T-cell (primary cell): ENCODE measurements at regions not wholly inside any gene's neighbourhood (a gene's known extent, or its start where the extent isn't known, plus 50 kb on each side); places are given as distances from the start of the nearest gene placed in this dataset.

Experiments
- ATAC-seq, 4 experiments: fragments of 200-7000 bp in 3 of 4; fragments of 150-1000 bp in 1 of 4; cut with Tn5 transposase; replicated peaks in 1 of 4; 1 replicate in 3 of 4; 2 replicates in 1 of 4; pipeline ENCODE4 v1.10.0; 2021; ENCODE audit warnings: moderate library complexity in 3 of 4, mild to moderate bottlenecking in 2 of 4, moderate number of reproducible peaks in 1 of 4
- CTCF ChIA-PET, 2 donors: fragments of 300-600 bp; sonication (Branson Sonifier 250); formaldehyde crosslinking; loops; one replicate each; lab custom pipeline; 2022; ENCODE audit warnings: antibody characterized with exemption in 2 of 2; lab: Charles Lee
- POLR2A ChIA-PET, 2 donors: fragments of 300-600 bp; sonication (Branson Sonifier 250); formaldehyde crosslinking; loops; one replicate each; lab custom pipeline; 2022; ENCODE audit warnings: antibody characterized with exemption in 2 of 2; lab: Charles Lee
- DNase-seq, 35 experiments: peaks; one replicate each; pipeline versions ENCODE4 v3.0.0 to v3.0.0-alpha.2; 2013 to 2023
- H3K27ac ChIP-seq: one replicate; pipeline ENCODE4 v1.5.1; 2013; ENCODE audit warnings: low read length
- H3K27me3 ChIP-seq, 2 experiments: replicated peaks in 1 of 2; 1 replicate in 1 of 2; 2 replicates in 1 of 2; pipeline versions ENCODE4 v1.6.1 to v1.7.0; 2013; ENCODE audit warnings: low read length in 1 of 2, mixed read lengths in 1 of 2; ENCODE audit not compliant: control insufficient read depth in 2 of 2, insufficient read depth in 2 of 2; ENCODE audit errors: extremely low read depth in 1 of 2
- H3K36me3 ChIP-seq, 2 donors: 1 replicate in 1 of 2; 2 replicates in 1 of 2; pipeline versions ENCODE4 v1.6.1 to v1.7.0; 2013; ENCODE audit warnings: low read length in 1 of 2; ENCODE audit not compliant: control insufficient read depth in 2 of 2, insufficient read depth in 1 of 2; ENCODE audit errors: extremely low read depth in 1 of 2
- H3K4me1 ChIP-seq, 2 experiments: 1 replicate in 1 of 2; 2 replicates in 1 of 2; pipeline versions ENCODE4 v1.6.1 to v1.7.0; 2013; ENCODE audit warnings: low read length in 2 of 2, mixed read lengths in 1 of 2; ENCODE audit not compliant: insufficient read depth in 2 of 2, control insufficient read depth in 1 of 2; ENCODE audit errors: extremely low read depth in 1 of 2
- H3K4me3 ChIP-seq, 2 donors: 1 replicate in 1 of 2; 2 replicates in 1 of 2; pipeline versions ENCODE4 v1.5.1 to v1.7.0; 2013; ENCODE audit warnings: mild to moderate bottlenecking in 2 of 2, low read length in 1 of 2, moderate library complexity in 1 of 2; ENCODE audit not compliant: control insufficient read depth in 1 of 2; ENCODE audit errors: extremely low read depth in 1 of 2
- H3K9me3 ChIP-seq: 2 replicates; pipeline ENCODE4 v1.7.0; 2013
- H3K27ac Mint-ChIP-seq, 2 donors: one replicate each; pipeline ENCODE4 v1.8.0; 2020 to 2021; ENCODE audit warnings: mild to moderate bottlenecking in 2 of 2, mixed read lengths in 2 of 2
- H3K27me3 Mint-ChIP-seq, 2 donors: one replicate each; pipeline ENCODE4 v1.8.0; 2021 to 2022; ENCODE audit warnings: mixed read lengths in 2 of 2
- H3K36me3 Mint-ChIP-seq: one replicate; pipeline ENCODE4 v1.8.0; 2021; ENCODE audit warnings: mixed read lengths
- H3K4me1 Mint-ChIP-seq, 3 donors: one replicate each; pipeline ENCODE4 v1.8.0; 2020 to 2022; ENCODE audit warnings: mixed read lengths in 3 of 3, mild to moderate bottlenecking in 1 of 3
- H3K4me3 Mint-ChIP-seq, 3 donors: one replicate each; pipeline ENCODE4 v1.8.0; 2020 to 2022; ENCODE audit warnings: mild to moderate bottlenecking in 3 of 3, mixed read lengths in 3 of 3, moderate library complexity in 3 of 3
- H3K9me3 Mint-ChIP-seq, 3 donors: one replicate each; pipeline ENCODE4 v1.8.0; 2020 to 2022; ENCODE audit warnings: mixed read lengths in 3 of 3
- WGBS: methylation state at CpG from one replicate; pipeline ENCODE4 v1.1.5; 2013; ENCODE audit warnings: missing lambda C conversion rate; ENCODE audit not compliant: insufficient coverage; 5-methylcytosine and 5-hydroxymethylcytosine counted together

DNA sequence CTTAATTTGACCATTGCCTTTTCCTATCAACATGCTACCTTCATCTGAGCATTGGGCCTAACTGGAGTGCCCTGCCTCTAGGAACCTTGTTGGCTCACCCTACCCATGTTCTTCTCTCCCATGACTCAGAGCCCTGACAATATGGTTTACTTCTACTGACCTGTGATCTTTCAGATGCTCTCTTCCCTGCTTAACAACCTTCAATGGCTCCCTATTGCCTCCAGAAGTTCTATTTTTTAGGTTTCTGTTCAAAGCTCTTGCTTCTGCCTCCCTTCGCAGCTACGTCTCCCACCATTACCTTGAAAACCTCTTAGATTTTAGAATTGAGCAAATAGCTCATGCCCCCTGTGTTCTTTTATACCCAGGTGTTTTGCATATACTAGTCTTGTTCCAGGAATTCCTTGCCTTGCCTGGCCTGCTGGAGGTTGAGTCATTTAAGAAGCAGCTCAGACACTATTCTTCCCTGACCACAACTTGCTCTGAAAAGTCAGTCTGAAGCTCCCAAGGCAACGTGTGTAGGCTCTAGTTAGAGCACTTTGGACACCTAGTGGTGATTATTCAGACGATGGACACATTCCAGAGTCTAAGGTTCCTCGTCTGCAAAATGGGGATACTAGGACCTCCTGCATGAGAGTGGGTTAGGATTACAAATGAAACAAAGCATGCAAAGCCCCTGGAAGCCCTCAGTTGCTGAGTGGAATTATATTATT lies 64.4 kb upstream of the EMX2 start:
- Mint-ChIP-seq H3K9me3 (no peaks in the 10 kb centered on the region), H3K36me3 (no peaks in the 10 kb centered on the region), H3K4me3 (no peak overlapping the region), H3K27me3 (peaks cover 17 to 33% of the 10 kb centered on the region in 2 donors), H3K4me1 (no peaks in the 10 kb centered on the region), H3K27ac (no peak overlapping the region)
- no peaks in the 10 kb centered on the region for H3K4me1 ChIP-seq
- H3K36me3 ChIP-seq = no peaks in the 10 kb centered on the region
- no peak overlapping the region for H3K4me3 ChIP-seq
- no peaks in the 10 kb centered on the region for H3K9me3 ChIP-seq
- DNase-seq (no peak), ATAC-seq (no peak)
- no peak overlapping the region for H3K27ac ChIP-seq
- ChIA-PET POLR2A (no interaction called here), CTCF (no interaction called here)
- H3K27me3 ChIP-seq = peaks cover 0 to 26% of the 10 kb centered on the region in 2 experiments
- 53% methylated on average over 5 of the region's 5 CpGs for WGBS

DNA sequence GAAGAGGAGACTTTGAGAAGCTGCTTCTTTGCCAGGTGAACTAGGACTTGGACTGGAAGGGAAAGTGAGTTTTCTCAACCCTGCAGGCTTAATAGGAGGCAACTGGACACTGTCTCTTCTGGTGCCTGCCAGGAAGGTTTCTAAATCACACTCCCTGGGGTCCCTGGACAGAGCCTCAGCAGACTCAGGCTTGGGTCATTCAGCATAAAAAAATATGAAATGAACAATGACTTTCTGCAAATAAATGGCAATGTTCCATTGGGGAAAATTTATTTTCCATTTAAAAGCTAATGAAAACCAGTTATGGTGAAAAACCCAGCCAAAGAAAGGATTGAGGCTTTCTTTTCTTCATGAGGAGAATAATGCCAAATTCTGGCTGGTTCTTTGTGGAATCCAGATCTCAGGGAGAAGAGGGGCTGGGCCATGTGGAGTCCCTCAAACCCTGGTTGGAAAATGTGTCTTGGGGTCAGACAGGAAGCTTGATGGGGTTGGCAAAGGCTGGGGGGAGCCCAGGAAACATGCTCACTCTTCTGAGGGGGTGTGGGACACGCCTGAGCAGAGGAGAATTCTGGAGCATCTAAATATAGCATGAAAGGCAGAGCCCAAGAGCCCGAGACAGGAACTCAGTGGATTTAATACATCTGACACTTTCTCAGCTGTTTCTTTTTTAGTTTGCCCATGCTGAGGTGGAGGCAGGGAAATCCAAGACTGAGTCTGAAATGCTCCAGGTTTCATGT lies 65.2 kb upstream of the EMX2 start:
- H3K4me3 ChIP-seq = no peak overlapping the region
- H3K4me1 Mint-ChIP-seq = no peaks in the 10 kb centered on the region
- no peaks in the 10 kb centered on the region for H3K36me3 Mint-ChIP-seq
- H3K4me1 ChIP-seq = no peaks in the 10 kb centered on the region
- no peaks in the 10 kb centered on the region for H3K9me3 ChIP-seq
- no peak overlapping the region for H3K4me3 Mint-ChIP-seq
- WGBS = 10% methylated on average over 1 of the region's 2 CpGs
- DNase-seq (no peak), ATAC-seq (no peak)
- H3K36me3 ChIP-seq = no peaks in the 10 kb centered on the region
- peaks cover 17 to 29% of the 10 kb centered on the region in 2 donors for H3K27me3 Mint-ChIP-seq
- no peak overlapping the region for H3K27ac Mint-ChIP-seq
- H3K27me3 ChIP-seq = peaks cover 0 to 26% of the 10 kb centered on the region in 2 experiments
- H3K27ac ChIP-seq = no peak overlapping the region
- POLR2A ChIA-PET = no interaction called here
- H3K9me3 Mint-ChIP-seq = no peaks in the 10 kb centered on the region
- CTCF ChIA-PET = no interaction called here

DNA sequence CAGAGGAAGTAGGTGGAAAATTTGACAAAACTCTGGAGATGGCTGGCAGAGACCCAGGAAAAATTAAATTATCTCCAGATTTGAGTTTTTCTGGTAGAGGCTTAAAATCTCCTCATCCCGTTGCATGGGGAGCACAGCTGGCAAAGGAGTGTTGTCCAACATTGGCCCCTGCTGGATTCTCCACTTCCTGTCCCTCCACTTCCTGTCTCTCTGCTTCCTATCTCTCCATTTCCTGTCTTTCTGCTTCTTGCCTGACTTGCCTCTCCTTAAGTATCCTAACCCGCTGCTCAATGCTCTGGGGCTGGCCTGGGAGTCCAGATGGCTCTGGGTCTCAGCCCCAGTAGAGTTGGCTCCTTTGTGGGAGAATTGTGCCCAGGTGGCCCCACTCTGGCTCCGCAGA lies 65.8 kb upstream of the EMX2 start:
- Histone ChIP-seq H3K4me1 (no peaks in the 10 kb centered on the region), H3K4me3 (no peak overlapping the region), H3K9me3 (no peaks in the 10 kb centered on the region), H3K27me3 (peaks cover 0 to 30% of the 10 kb centered on the region in 2 experiments), H3K36me3 (no peaks in the 10 kb centered on the region), H3K27ac (no peak overlapping the region)
- DNase-seq = no peak
- Mint-ChIP-seq H3K27me3 (peaks cover 19 to 32% of the 10 kb centered on the region in 2 donors), H3K27ac (no peak overlapping the region), H3K36me3 (no peaks in the 10 kb centered on the region), H3K4me1 (no peaks in the 10 kb centered on the region), H3K4me3 (no peak overlapping the region), H3K9me3 (no peaks in the 10 kb centered on the region)
- POLR2A ChIA-PET = no interaction called here
- ATAC-seq = no peak
- CTCF ChIA-PET = no interaction called here
- WGBS = 80% methylated on average over 1 of the region's 3 CpGs

DNA sequence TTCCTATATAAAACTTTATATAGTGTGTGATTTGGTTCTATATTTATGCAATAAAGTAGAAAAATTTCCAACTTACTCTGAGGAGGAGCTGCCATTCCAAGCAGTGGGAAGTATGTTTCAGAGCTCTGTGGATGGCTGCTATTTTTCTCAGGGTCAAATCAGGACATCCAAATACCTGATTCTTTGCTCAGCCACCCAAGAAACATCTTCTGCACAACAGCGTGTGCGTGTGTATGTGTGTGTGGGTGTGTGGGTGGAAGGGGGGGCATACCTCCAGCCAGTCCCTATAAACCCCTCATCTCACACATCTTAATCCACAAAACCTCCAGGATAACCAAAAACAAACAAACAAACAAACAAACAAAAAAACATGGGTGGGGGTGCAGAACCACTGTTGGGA lies 66.3 kb upstream of the EMX2 start:
- Histone ChIP-seq H3K27me3 (peaks cover 0 to 30% of the 10 kb centered on the region in 2 experiments), H3K36me3 (no peaks in the 10 kb centered on the region), H3K9me3 (no peaks in the 10 kb centered on the region), H3K4me1 (no peaks in the 10 kb centered on the region), H3K27ac (no peak overlapping the region), H3K4me3 (no peak overlapping the region)
- Mint-ChIP-seq H3K9me3 (no peaks in the 10 kb centered on the region), H3K36me3 (no peaks in the 10 kb centered on the region), H3K27me3 (peaks cover 23 to 31% of the 10 kb centered on the region in 2 donors), H3K4me3 (no peak overlapping the region), H3K4me1 (no peaks in the 10 kb centered on the region), H3K27ac (no peak overlapping the region)
- ATAC-seq = no peak
- DNase-seq = no peak
- no CpG with 5 or more reads among the region's 2 CpGs for WGBS
- ChIA-PET POLR2A (no interaction called here), CTCF (no interaction called here)

DNA sequence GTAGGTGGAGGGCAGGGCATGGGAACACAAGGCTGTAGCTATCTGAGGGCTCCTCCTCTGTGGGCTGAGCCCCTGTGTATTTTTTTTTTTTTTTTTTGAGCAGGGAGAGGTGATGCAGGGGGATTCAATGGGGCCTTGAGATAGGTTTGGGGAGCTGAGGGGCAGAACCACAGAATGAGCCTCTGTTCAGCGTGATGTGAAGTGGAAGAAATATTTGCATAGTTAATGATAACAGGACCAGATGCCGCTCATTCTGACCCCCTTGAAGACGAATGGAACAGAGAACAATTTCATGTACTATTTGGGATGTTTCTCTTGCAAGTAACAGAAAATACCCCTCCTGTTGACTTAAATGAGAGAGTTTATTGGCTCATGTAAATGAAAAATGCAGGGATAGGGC lies 69.7 kb upstream of the EMX2 start:
- no peak for ATAC-seq
- WGBS = 100% methylated on average over 1 of the region's 3 CpGs

DNA sequence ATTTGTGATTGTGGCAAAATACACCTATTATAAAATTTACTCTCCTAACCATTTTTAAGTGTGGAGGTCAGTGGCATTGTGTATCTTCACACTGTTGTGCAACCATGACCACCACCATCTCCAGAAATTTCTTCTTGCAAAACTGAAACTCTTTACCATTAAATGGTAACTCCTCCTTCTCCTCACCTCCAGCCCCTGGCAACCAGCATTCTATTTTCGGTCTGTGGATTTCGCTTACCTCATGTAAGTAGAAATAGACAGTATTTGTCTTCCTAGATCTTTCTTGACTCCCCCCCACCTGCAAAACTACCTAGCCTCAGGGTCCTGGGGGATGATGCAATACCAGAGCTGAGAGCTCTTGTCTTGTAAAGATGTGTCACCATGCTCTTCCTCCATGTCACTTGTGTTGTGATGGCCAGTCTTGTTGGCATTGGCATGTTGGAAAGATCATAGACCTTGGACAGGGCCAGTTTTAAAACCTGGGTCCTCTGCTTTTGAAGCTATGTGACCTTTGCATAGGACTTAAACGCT lies 71.1 kb upstream of the EMX2 start:
- no peaks in the 10 kb centered on the region for H3K4me1 Mint-ChIP-seq
- Histone ChIP-seq H3K36me3 (no peaks in the 10 kb centered on the region), H3K4me1 (no peaks in the 10 kb centered on the region), H3K9me3 (no peaks in the 10 kb centered on the region), H3K27me3 (peaks cover 0 to 11% of the 10 kb centered on the region in 2 experiments), H3K4me3 (no peak overlapping the region), H3K27ac (no peak overlapping the region)
- ATAC-seq (no peak), DNase-seq (no peak)
- H3K4me3 Mint-ChIP-seq = no peak overlapping the region
- peaks cover 12 to 14% of the 10 kb centered on the region in 2 donors for H3K27me3 Mint-ChIP-seq
- no peak overlapping the region for H3K27ac Mint-ChIP-seq
- no CpG with 5 or more reads among the region's 3 CpGs for WGBS
- no peaks in the 10 kb centered on the region for H3K36me3 Mint-ChIP-seq
- POLR2A ChIA-PET = no interaction called here
- H3K9me3 Mint-ChIP-seq = no peaks in the 10 kb centered on the region
- CTCF ChIA-PET = no interaction called here

More for the DNA sequence above, 69.7 kb upstream of the EMX2 start:
- Histone ChIP-seq H3K27ac (no peak overlapping the region), H3K9me3 (no peaks in the 10 kb centered on the region), H3K27me3 (peaks cover 0 to 13% of the 10 kb centered on the region in 2 experiments), H3K36me3 (no peaks in the 10 kb centered on the region), H3K4me1 (no peaks in the 10 kb centered on the region), H3K4me3 (no peak overlapping the region)
- H3K36me3 Mint-ChIP-seq = no peaks in the 10 kb centered on the region
- H3K27ac Mint-ChIP-seq = no peak overlapping the region
- ChIA-PET CTCF (no interaction called here), POLR2A (no interaction called here)
- no peaks in the 10 kb centered on the region for H3K4me1 Mint-ChIP-seq
- H3K27me3 Mint-ChIP-seq = peaks cover 20 to 22% of the 10 kb centered on the region in 2 donors
- H3K9me3 Mint-ChIP-seq = no peaks in the 10 kb centered on the region
- DNase-seq = no peak
- H3K4me3 Mint-ChIP-seq = no peak overlapping the region
